Glutamatergic neuron (in vitro differentiated cells): ENCODE measurements at regions not wholly inside any gene's neighbourhood (a gene's known extent, or its start where the extent isn't known, plus 50 kb on each side); places are given as distances from the start of the nearest gene placed in this dataset.
A peak's percentile ranks its signal among the peaks of the same experiment; 100 is the strongest.

Source experiments
- DNase-seq: peaks from one replicate; pipeline ENCODE4 v3.0.0; 2022
- H3K27ac Mint-ChIP-seq: one replicate; pipeline ENCODE4 v1.8.0; 2020; ENCODE audit warnings: mild to moderate bottlenecking, mixed read lengths, inconsistent platforms; ENCODE audit not compliant: unreplicated experiment
- H3K27me3 Mint-ChIP-seq: one replicate; pipeline ENCODE4 v1.8.0; 2020; ENCODE audit warnings: mild to moderate bottlenecking, moderate library complexity, mixed read lengths, inconsistent platforms; ENCODE audit not compliant: unreplicated experiment
- H3K36me3 Mint-ChIP-seq: one replicate; pipeline ENCODE4 v1.8.0; 2020; ENCODE audit warnings: mild to moderate bottlenecking, mixed read lengths, inconsistent platforms; ENCODE audit not compliant: unreplicated experiment
- H3K4me1 Mint-ChIP-seq: one replicate; pipeline ENCODE4 v1.8.0; 2020; ENCODE audit warnings: mild to moderate bottlenecking, low read depth, mixed read lengths, inconsistent platforms; ENCODE audit not compliant: unreplicated experiment
- H3K4me3 Mint-ChIP-seq: one replicate; pipeline ENCODE4 v1.8.0; 2020; ENCODE audit warnings: mild to moderate bottlenecking, mixed read lengths, inconsistent platforms; ENCODE audit not compliant: unreplicated experiment
- H3K9me3 Mint-ChIP-seq: one replicate; pipeline ENCODE4 v1.8.0; 2020; ENCODE audit warnings: mild to moderate bottlenecking, moderate library complexity, mixed read lengths, inconsistent platforms; ENCODE audit not compliant: unreplicated experiment
- TF ChIP-seq, protein P1 (sequence below): fragments of 200-600 bp; sonication (generic); IDR thresholded peaks from one replicate; pipeline ENCODE4 v1.5.0; 2021; ENCODE audit not compliant: partially characterized antibody, unreplicated experiment

DNA sequence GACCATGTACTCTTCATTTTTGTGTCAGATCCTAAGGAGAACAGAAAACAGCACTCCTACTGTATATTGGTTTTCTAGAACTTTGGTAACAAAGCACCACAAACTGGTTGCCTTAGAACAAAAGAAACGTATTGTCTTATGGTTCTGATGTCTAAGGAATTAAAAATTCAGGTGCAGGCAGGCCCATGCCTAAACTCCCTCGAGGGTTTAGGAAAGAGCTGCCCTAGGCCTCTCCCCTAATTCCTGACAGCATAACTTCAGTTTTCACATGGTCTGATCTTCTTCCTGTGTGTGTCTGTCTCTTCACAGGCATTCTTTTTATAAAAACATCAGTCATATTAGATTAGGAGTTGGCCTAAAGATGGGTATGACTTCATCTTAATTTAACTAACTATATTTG, 1093.6 kb downstream of the TECRL start:
- Mint-ChIP-seq H3K27ac (no peak overlapping the region), H3K4me1 (no peaks in the 10 kb centered on the region), H3K27me3 (no peaks in the 10 kb centered on the region), H3K4me3 (no peak overlapping the region), H3K9me3 (no peaks in the 10 kb centered on the region), H3K36me3 (no peaks in the 10 kb centered on the region)
- TF ChIP-seq, protein P1, sequence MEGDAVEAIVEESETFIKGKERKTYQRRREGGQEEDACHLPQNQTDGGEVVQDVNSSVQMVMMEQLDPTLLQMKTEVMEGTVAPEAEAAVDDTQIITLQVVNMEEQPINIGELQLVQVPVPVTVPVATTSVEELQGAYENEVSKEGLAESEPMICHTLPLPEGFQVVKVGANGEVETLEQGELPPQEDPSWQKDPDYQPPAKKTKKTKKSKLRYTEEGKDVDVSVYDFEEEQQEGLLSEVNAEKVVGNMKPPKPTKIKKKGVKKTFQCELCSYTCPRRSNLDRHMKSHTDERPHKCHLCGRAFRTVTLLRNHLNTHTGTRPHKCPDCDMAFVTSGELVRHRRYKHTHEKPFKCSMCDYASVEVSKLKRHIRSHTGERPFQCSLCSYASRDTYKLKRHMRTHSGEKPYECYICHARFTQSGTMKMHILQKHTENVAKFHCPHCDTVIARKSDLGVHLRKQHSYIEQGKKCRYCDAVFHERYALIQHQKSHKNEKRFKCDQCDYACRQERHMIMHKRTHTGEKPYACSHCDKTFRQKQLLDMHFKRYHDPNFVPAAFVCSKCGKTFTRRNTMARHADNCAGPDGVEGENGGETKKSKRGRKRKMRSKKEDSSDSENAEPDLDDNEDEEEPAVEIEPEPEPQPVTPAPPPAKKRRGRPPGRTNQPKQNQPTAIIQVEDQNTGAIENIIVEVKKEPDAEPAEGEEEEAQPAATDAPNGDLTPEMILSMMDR: no peak
- no peak for DNase-seq

DNA sequence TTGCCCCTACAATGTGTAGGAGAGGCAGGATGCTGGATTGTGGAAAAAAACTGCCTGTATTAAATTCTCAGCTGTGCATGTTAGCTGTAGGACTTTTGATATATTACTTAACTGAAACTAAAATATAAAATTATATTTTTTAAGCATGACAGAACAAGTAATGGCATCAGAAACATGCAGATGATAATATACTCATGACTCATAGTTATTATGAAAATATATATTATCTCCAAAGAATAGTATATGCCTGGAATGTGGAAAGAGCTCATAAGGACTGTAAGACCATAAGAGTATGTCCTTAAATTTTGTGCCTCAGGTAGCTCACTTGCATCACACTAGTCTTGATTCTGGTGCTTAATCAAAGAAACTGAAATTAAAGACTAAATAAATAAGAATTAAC, 1100.6 kb downstream of the TECRL start:
- no peaks in the 10 kb centered on the region for H3K36me3 Mint-ChIP-seq
- no peaks in the 10 kb centered on the region for H3K27me3 Mint-ChIP-seq
- TF ChIP-seq, protein P1: no peak
- DNase-seq: no peak
- no peak overlapping the region for H3K4me3 Mint-ChIP-seq
- no peaks in the 10 kb centered on the region for H3K9me3 Mint-ChIP-seq
- no peaks in the 10 kb centered on the region for H3K4me1 Mint-ChIP-seq
- H3K27ac Mint-ChIP-seq: no peak overlapping the region

DNA sequence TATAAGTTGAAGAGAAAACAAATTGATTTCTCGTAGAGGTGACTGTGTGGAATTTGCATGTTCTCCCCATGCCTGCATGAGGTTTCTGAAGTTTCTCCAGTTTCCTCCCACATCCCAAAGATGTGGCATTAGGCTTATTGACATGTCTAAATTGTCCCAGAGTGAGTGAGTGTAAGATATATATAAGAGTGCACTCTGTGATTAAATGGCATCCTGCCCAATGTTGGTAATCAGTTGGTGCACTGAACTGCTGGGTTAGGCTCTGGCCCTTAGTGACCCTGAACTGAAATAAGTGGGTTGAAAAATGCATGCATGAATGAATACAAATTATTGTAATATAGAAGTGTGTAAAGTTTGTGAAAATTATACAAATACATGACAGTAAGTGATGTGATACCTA, 1106.5 kb downstream of the TECRL start:
- Mint-ChIP-seq H3K27ac (no peak overlapping the region), H3K9me3 (no peaks in the 10 kb centered on the region), H3K4me1 (no peaks in the 10 kb centered on the region), H3K27me3 (no peaks in the 10 kb centered on the region), H3K4me3 (no peak overlapping the region), H3K36me3 (no peaks in the 10 kb centered on the region)
- TF ChIP-seq, protein P1: no peak
- no peak for DNase-seq

DNA sequence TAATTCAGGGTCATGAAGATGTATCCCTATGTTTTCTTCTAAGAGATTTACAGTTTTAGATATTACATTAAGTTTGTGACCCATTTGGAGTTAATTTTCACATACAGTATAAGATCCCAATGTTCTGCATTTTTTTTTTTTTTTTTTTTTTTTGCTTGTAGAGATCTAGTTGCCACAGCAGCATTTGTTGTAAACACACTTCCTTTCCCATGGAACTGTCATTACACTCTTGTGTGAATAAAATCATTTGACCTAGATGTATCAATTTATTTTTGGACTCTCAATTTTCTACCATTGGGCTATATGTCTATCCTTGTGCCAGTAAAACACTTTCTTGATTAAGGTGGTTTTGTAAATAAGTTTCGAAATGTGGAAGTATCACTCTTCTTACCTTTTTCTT, 1107.2 kb downstream of the TECRL start:
- Mint-ChIP-seq H3K27me3 (no peaks in the 10 kb centered on the region), H3K4me3 (no peak overlapping the region), H3K27ac (no peak overlapping the region), H3K9me3 (no peaks in the 10 kb centered on the region), H3K4me1 (no peaks in the 10 kb centered on the region), H3K36me3 (no peaks in the 10 kb centered on the region)
- DNase-seq: no peak
- TF ChIP-seq, protein P1: no peak

DNA sequence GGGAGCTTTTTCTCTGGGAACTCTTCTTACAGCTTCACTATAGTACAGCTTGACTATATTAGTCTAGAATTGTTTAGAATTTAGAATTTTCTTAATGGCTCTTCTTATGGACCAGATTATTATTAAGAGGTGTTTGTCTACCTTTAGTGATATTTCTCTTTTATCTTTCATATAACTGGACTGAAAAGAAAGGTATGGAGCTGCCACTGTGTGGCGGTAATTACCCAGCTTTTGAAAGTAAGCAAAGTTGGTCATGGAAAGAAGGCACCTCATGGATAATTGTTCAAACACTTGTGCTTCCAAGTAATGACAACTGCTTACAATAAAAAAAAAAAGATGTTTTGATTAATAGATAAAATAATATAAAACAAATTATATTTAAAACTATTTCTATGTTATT, 1112.5 kb downstream of the TECRL start:
- no peak overlapping the region for H3K4me3 Mint-ChIP-seq
- H3K36me3 Mint-ChIP-seq: no peaks in the 10 kb centered on the region
- H3K27me3 Mint-ChIP-seq: peaks cover 2% of the 10 kb centered on the region

More for the DNA sequence above, 1112.5 kb downstream of the TECRL start:
- no peaks in the 10 kb centered on the region for H3K4me1 Mint-ChIP-seq
- TF ChIP-seq, protein P1: peak; percentile 39
- no peaks in the 10 kb centered on the region for H3K9me3 Mint-ChIP-seq
- H3K27ac Mint-ChIP-seq: no peak overlapping the region
- no peak for DNase-seq
